GM12891 (cell line): ENCODE measurements at regions not wholly inside any gene's neighbourhood (a gene's known extent, or its start where the extent isn't known, plus 50 kb on each side); places are given as distances from the start of the nearest gene placed in this dataset.

ENCODE experiments used
- POLR2AphosphoS5 ChIP-seq: IDR thresholded peaks from 2 replicates; pipeline ENCODE4 v1.6.1; 2011; ENCODE audit warnings: low read depth, low read length, control low read depth
- SPI1 ChIP-seq: IDR thresholded peaks from 2 replicates; pipeline ENCODE4 v1.6.1; 2011; ENCODE audit warnings: low read depth, low read length, control low read depth
- TAF1 ChIP-seq: IDR thresholded peaks from 2 replicates; pipeline ENCODE4 v1.6.1; 2011; ENCODE audit warnings: low read depth, low read length, control low read depth

GRCh38 chr6:139708337-139709199 is 334.1 kb upstream of the CITED2 start:
- TF ChIP-seq TAF1 (no peak), POLR2AphosphoS5 (no peak), SPI1 (no peak)
